Peyer's patch (tissue), 4 donors: ENCODE measurements at regions not wholly inside any gene's neighbourhood (a gene's known extent, or its start where the extent isn't known, plus 50 kb on each side); places are given as distances from the start of the nearest gene placed in this dataset.
"Not testable (repeated sequence)": the region's sequence is repeated elsewhere in the genome, so short reads cannot be mapped to it uniquely, and the experiment has no call there.

Experiments
- DNase-seq, 3 donors: peaks; one replicate each; pipeline ENCODE4 v3.0.0-alpha.2; 2017 to 2019
- H3K27ac ChIP-seq, 4 donors: fragments of 200-600 bp; sonication (generic); one replicate each; pipeline ENCODE4 v1.5.1; 2016 to 2019
- H3K27me3 ChIP-seq, 2 donors: fragments of 200-600 bp; sonication (generic); one replicate each; pipeline ENCODE4 v1.5.1; 2019
- H3K36me3 ChIP-seq, 3 donors: fragments of 200-600 bp; sonication (generic); one replicate each; pipeline ENCODE4 v1.5.1; 2016 to 2019
- H3K4me1 ChIP-seq, 4 donors: fragments of 200-600 bp; sonication (generic); one replicate each; pipeline ENCODE4 v1.5.1; 2016 to 2019
- H3K4me3 ChIP-seq, 4 donors: fragments of 200-600 bp; sonication (generic); 1 replicate in 3 of 4; 2 replicates in 1 of 4; pipeline ENCODE4 v1.5.1; 2016 to 2019; ENCODE audit warnings: mild to moderate bottlenecking in 1 of 4
- H3K9me3 ChIP-seq, 4 donors: fragments of 200-600 bp; sonication (generic); one replicate each; pipeline ENCODE4 v1.5.1; 2016 to 2019; ENCODE audit warnings: mild to moderate bottlenecking in 1 of 4
- CTCF ChIP-seq, 6 experiments: fragments of 450-650 bp in 4 of 6; fragments of 200-600 bp in 2 of 6; sonication (generic) in 1 of 6; IDR thresholded peaks; one replicate each; pipeline ENCODE4 v1.5.1; 2017 to 2019; ENCODE audit warnings: antibody characterized with exemption in 6 of 6, mild to moderate bottlenecking in 3 of 6, moderate library complexity in 1 of 6
- POLR2A ChIP-seq, 2 donors: fragments of 450-650 bp; IDR thresholded peaks; one replicate each; pipeline ENCODE4 v1.5.1; 2017; ENCODE audit warnings: antibody characterized with exemption in 2 of 2, mild to moderate bottlenecking in 2 of 2, moderate library complexity in 2 of 2

DNA sequence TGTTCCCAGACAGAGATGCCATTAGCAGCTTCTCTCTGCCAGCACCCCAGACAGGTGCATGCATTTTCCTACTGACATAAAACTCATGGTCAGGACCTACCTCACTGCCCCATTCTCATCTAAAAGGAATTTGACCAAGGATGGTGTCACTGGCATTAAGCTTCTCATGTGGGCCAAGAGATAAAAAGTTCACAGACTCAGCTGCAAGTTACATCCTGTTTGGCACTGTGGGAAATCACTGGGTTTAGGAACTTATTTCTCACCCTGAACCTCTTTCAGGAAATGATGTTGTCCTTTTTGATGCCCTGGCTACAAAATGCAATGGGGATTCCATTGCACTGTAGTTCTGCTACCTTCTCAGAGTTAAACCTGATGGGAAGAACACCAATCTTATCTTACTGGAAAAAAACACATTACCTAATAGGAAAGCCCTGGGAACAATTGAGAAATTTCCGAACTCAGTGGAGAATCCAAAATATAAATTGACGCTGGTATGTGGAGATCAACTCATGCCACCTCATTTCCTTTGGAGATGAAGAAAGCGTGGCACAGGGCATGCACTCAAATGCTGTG, 252.1 kb upstream of the COPS8 start:
- Histone ChIP-seq H3K4me3 (no peak overlapping the region), H3K36me3 (no peaks in the 10 kb centered on the region), H3K9me3 (no peaks in the 10 kb centered on the region), H3K4me1 (peaks cover 0 to 1% (median 0%) of the 10 kb centered on the region in 4 donors), H3K27ac (no peak overlapping the region), H3K27me3 (no peaks in the 10 kb centered on the region)
- no peak for DNase-seq
- TF ChIP-seq POLR2A (IDR thresholded peaks at IDR 0.05) (no peak), CTCF (IDR thresholded peaks at IDR 0.05) (no peak)

GRCh38 chr2:236834284-236834683, 251.4 kb upstream of the COPS8 start:
- H3K27ac ChIP-seq: no peak overlapping the region
- no peaks in the 10 kb centered on the region for H3K36me3 ChIP-seq
- H3K27me3 ChIP-seq: no peaks in the 10 kb centered on the region
- TF ChIP-seq CTCF (IDR thresholded peaks at IDR 0.05): no peak
- TF ChIP-seq POLR2A (IDR thresholded peaks at IDR 0.05): no peak
- H3K4me3 ChIP-seq: no peak overlapping the region
- no peaks in the 10 kb centered on the region for H3K4me1 ChIP-seq
- H3K9me3 ChIP-seq: no peaks in the 10 kb centered on the region
- no peak for DNase-seq

DNA sequence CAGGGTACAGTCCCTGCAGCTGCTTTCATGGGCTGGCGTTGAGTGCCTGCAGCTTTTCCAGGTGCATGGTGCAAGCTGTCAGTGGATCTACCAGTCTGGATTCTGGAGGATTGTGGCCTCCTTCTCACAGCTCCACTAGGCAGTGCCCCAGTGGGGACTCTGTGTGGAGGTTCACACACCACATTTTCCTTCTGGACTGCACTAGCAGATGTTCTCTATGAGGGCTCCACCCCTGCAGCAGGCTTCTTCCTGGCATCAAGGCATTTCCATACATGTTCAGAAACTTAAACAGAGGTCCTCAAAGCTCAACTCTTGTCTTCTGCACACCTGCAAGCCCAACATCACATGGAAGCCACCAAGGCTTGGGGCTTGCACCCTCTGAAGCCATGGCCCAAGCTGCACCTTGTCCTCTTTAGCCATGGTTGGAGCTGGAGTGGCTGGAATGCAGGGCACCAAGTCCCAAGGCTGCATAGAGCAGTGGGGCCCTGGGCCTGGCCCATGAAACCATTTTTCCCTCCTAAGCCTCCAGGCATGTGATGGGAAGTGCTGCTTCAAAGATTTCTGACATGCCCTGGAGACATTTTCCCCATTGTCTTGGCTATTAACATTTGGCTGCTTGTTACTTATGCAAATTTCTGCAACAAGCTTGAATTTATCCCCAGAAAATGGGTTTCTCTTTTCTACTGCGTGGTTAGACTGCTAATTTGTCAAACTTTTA, 250.2 kb upstream of the COPS8 start:
- Histone ChIP-seq H3K27ac (no peak overlapping the region), H3K36me3 (no peaks in the 10 kb centered on the region)
- TF ChIP-seq POLR2A (IDR thresholded peaks at IDR 0.05) (no peak), CTCF (IDR thresholded peaks at IDR 0.05) (no peak)

DNA sequence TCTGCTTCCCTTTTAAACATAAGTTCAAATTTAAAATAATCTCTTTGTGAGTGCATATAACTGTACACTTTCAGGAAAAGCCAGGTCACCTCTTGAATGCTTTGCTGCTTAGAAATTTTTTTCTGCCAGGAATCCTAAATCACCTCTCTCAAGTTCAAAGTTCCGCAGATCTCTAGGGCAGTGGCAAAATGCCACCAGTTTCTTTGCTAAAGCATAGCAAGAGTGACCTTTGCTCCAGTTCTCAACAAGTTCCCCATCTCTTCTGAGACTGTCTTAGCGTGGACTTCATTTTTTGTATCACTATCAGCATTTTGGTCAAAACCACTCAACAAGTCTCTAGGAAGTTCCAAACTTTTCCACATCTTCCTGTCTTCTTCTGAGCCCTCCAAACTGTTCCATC, 249.7 kb upstream of the COPS8 start:
- not testable (repeated sequence) for H3K27ac ChIP-seq, H3K36me3 ChIP-seq, H3K27me3 ChIP-seq, H3K9me3 ChIP-seq, H3K4me1 ChIP-seq, H3K4me3 ChIP-seq
- DNase-seq: peak in 1 of 3 donors; percentile 52

More for the DNA sequence above, 250.2 kb upstream of the COPS8 start:
- H3K4me3 ChIP-seq: no peak overlapping the region
- no peaks in the 10 kb centered on the region for H3K9me3 ChIP-seq
- H3K27me3 ChIP-seq: no peaks in the 10 kb centered on the region
- DNase-seq: no peak
- H3K4me1 ChIP-seq: no peaks in the 10 kb centered on the region

- no peaks in the 10 kb centered on the region for H3K27me3 ChIP-seq
- H3K4me1 ChIP-seq: no peaks in the 10 kb centered on the region
- no peak overlapping the region for H3K4me3 ChIP-seq
- no peak for DNase-seq
- no peak for TF ChIP-seq POLR2A (IDR thresholded peaks at IDR 0.05)
- no peak for TF ChIP-seq CTCF (IDR thresholded peaks at IDR 0.05)
- H3K9me3 ChIP-seq: no peaks in the 10 kb centered on the region
- peak overlapping the region in 1 of 4 donors; percentile 28 for H3K27ac ChIP-seq
- no peaks in the 10 kb centered on the region for H3K36me3 ChIP-seq
Observed at GRCh38 chr2:236840215-236840614, 245.5 kb upstream of the COPS8 start.

DNA sequence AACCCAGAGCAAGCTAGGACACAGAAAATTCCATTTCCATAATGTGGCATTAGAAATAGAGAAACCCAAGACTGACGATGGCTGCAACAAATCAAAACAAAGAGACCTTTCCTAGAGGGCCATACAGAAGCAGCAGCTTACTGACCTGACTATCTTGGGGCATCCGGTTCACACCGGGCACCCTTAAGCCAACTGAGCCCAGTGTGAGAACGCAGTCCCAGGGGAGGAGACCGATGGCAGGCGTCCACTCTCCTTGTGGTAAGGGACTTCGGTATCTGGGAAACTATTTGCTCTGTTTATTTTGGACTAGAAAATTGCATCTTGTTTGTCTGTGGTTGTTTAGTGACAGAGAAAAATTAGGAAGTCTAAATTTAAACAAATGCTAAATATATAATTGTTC, 244.8 kb upstream of the COPS8 start:
- H3K4me3 ChIP-seq: no peak overlapping the region
- no peaks in the 10 kb centered on the region for H3K9me3 ChIP-seq
- no peak for DNase-seq
- TF ChIP-seq CTCF (IDR thresholded peaks at IDR 0.05) (no peak), POLR2A (IDR thresholded peaks at IDR 0.05) (no peak)
- H3K36me3 ChIP-seq: no peaks in the 10 kb centered on the region
- H3K4me1 ChIP-seq: no peaks in the 10 kb centered on the region
- no peak overlapping the region for H3K27ac ChIP-seq
- H3K27me3 ChIP-seq: no peaks in the 10 kb centered on the region
